Muscle layer of duodenum (tissue), 2 donors: ENCODE measurements at regions not wholly inside any gene's neighbourhood (a gene's known extent, or its start where the extent isn't known, plus 50 kb on each side); places are given as distances from the start of the nearest gene placed in this dataset.

Source experiments
- H3K27ac ChIP-seq: one replicate; pipeline ENCODE4 v1.7.0; 2013; ENCODE audit warnings: mild to moderate bottlenecking, low read length
- H3K27me3 ChIP-seq: one replicate; pipeline ENCODE4 v1.7.0; 2013; ENCODE audit warnings: low read depth, mild to moderate bottlenecking, control low read depth, low read length
- H3K36me3 ChIP-seq, 2 donors: one replicate each; pipeline ENCODE4 v1.7.0; 2013; ENCODE audit warnings: low read length in 2 of 2, control low read depth in 1 of 2, mild to moderate bottlenecking in 1 of 2; ENCODE audit not compliant: insufficient read depth in 2 of 2, control insufficient read depth in 1 of 2
- H3K4me1 ChIP-seq, 2 donors: one replicate each; pipeline ENCODE4 v1.7.0; 2013; ENCODE audit warnings: low read length in 2 of 2, mild to moderate bottlenecking in 2 of 2, control low read depth in 1 of 2, moderate library complexity in 1 of 2; ENCODE audit not compliant: insufficient read depth in 2 of 2, control insufficient read depth in 1 of 2
- H3K4me3 ChIP-seq, 2 donors: one replicate each; pipeline ENCODE4 v1.7.0; 2013; ENCODE audit warnings: low read length in 2 of 2, low read depth in 1 of 2, mild to moderate bottlenecking in 1 of 2
- H3K9me3 ChIP-seq, 2 donors: one replicate each; pipeline ENCODE4 v1.7.0; 2013; ENCODE audit warnings: low read length in 2 of 2, control low read depth in 1 of 2, mild to moderate bottlenecking in 1 of 2; ENCODE audit not compliant: control insufficient read depth in 1 of 2
- donor health status: healthy.

DNA sequence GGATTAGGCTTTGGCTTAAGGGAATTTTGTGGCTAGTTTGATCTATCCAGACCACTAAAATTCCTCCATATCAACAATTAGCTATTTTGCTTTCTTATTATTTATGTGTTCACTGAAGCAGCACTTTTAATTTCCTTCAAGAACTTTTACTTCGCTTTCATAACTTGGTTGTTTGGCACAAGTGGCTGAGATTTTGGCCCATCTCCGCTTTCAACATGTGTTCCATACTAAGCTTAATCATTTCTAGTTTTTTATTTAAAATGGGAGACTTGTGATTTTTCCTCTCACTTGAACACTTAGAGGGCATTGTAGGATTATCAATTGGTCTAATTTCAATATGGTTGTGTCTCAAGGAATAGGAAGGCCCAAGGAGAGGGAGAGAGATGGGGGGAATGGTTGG lies 102.4 kb upstream of the HSF2 start:
- H3K4me1 ChIP-seq = no peaks in the 10 kb centered on the region
- no peak overlapping the region for H3K27ac ChIP-seq
- H3K36me3 ChIP-seq = no peaks in the 10 kb centered on the region
- no peaks in the 10 kb centered on the region for H3K9me3 ChIP-seq
- H3K4me3 ChIP-seq = no peak overlapping the region
- H3K27me3 ChIP-seq = no peaks in the 10 kb centered on the region

DNA sequence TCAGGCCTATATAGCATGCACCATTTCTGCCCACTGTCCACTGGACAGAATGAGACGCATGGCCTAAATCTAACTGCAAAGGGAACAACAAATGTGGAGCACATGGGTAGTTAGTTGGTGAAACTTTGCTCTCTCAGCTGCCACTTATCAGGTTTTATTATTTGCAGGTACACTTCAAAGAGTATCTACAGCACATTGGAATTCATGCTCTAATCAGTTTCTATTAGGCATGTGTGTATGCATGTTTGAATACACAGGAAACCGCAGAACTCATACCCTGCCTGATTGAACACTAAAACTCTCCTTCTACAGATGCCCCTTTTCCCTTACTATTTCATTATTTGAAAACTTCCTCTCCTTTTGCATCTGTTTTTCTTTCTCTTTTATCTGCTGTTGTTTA lies 97.4 kb upstream of the HSF2 start:
- Histone ChIP-seq H3K27me3 (no peaks in the 10 kb centered on the region), H3K9me3 (no peaks in the 10 kb centered on the region), H3K36me3 (no peaks in the 10 kb centered on the region), H3K4me1 (no peaks in the 10 kb centered on the region), H3K4me3 (no peak overlapping the region), H3K27ac (no peak overlapping the region)

DNA sequence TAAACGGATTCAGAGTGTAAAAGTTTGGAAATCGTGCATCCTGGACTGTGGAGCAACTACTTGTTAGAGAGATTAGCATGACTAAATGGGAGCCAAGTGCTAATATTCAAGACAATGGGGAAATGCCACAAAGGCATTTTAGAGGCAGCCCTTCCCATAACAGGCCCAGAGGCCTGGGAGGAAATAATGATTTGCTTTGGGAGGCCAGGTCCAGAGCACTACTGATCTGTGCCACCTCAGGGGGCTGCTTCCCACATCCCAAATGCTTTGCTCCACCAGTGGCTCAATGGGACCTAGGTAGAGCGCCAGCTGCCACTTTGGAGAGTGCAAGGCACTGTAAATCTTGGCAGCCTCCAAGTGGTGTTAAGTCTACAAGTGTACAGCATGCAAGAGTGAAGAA lies 91.9 kb upstream of the HSF2 start:
- Histone ChIP-seq H3K4me3 (no peak overlapping the region), H3K36me3 (no peaks in the 10 kb centered on the region), H3K4me1 (no peaks in the 10 kb centered on the region), H3K27me3 (no peaks in the 10 kb centered on the region), H3K27ac (no peak overlapping the region), H3K9me3 (no peaks in the 10 kb centered on the region)

DNA sequence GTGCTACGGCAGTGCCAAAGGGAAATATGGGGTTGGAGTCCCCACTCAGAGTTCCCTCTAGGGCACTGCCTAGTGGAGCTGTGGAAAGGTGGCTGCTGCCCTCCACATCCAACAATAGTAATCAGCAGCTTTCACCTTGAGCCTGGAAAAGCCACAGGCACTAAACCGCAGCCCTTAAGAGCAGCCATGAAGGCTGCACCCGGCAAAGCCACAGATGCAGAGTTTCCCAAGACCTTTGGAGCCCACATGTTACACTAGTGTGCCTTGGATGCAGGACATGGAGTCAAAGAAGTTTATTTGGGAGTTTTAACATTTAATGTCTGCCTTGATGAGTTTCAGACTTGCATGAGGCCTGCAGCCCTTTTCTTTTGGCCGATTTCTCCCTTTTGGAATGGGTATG lies 91.4 kb upstream of the HSF2 start:
- Histone ChIP-seq H3K27ac (no peak overlapping the region), H3K4me3 (no peak overlapping the region), H3K36me3 (no peaks in the 10 kb centered on the region), H3K4me1 (no peaks in the 10 kb centered on the region), H3K27me3 (no peaks in the 10 kb centered on the region), H3K9me3 (no peaks in the 10 kb centered on the region)

DNA sequence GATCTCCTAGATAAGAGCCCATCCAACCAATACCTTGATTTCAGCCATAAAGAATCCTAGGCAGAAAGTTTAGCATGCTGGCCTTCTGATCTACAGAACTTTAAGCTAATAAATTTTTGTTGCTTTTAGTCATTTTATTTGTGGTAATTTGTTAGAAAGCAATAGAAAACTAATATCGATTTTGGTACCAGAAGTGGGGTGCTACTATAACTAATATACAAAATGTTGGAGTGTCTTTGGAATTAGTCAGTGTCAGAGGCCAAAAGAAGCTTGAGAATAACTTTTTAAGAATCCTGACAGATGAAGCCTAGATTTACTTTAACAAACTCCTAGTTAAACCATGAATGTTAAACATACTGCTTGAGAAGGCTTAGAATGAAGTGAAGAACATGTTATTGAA lies 83.6 kb upstream of the HSF2 start:
- no peak overlapping the region for H3K4me3 ChIP-seq
- no peak overlapping the region for H3K27ac ChIP-seq
- no peaks in the 10 kb centered on the region for H3K27me3 ChIP-seq
- H3K4me1 ChIP-seq = no peaks in the 10 kb centered on the region
- H3K36me3 ChIP-seq = no peaks in the 10 kb centered on the region
- H3K9me3 ChIP-seq = no peaks in the 10 kb centered on the region

DNA sequence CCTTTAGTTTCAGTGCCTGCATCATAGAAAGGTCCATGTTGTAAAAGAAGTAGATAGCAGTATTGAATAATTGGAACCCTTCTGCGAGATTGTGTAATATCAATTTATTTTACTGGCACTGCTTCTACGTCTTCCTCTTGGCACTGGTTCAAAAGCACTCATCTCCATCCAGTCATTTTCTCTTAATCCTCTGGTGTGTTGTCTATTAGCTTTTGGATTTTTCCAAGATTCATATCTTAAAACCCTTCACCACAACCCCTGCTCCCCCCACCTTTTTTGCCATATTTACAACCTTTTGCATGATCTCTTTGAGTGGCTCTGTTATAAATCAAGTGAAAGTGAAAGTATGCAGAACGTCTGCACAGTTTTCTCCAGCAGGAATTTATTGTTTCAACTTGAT lies 76.6 kb upstream of the HSF2 start:
- no peaks in the 10 kb centered on the region for H3K27me3 ChIP-seq
- H3K27ac ChIP-seq = no peak overlapping the region
- no peaks in the 10 kb centered on the region for H3K4me1 ChIP-seq
- no peaks in the 10 kb centered on the region for H3K9me3 ChIP-seq
- peak overlapping the region; percentile 55 to 68 for H3K4me3 ChIP-seq
- no peaks in the 10 kb centered on the region for H3K36me3 ChIP-seq

DNA sequence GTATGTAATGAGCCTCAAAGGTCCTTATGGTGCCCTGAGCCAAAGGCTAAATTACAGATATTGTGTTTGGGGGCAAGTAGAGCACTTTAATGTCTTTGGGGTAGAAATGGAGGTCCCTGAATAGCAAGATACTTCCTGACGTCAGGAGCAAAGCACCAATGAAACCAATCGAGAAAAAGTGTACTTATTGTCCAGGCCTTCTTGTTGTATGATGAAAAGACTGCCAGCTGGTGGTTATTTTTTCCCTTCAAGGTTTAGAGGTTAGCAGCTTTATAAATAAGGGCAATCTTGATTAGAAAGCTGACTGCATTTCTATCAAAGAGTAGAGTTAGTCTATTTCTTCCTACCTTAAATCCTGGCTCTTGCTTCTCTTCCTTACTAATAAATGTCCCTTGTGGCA lies 76.1 kb upstream of the HSF2 start:
- H3K4me1 ChIP-seq = no peaks in the 10 kb centered on the region
- H3K27me3 ChIP-seq = no peaks in the 10 kb centered on the region
- no peak overlapping the region for H3K27ac ChIP-seq
- H3K4me3 ChIP-seq = peak overlapping the region; percentile 55 to 68
- H3K9me3 ChIP-seq = no peaks in the 10 kb centered on the region
- no peaks in the 10 kb centered on the region for H3K36me3 ChIP-seq

DNA sequence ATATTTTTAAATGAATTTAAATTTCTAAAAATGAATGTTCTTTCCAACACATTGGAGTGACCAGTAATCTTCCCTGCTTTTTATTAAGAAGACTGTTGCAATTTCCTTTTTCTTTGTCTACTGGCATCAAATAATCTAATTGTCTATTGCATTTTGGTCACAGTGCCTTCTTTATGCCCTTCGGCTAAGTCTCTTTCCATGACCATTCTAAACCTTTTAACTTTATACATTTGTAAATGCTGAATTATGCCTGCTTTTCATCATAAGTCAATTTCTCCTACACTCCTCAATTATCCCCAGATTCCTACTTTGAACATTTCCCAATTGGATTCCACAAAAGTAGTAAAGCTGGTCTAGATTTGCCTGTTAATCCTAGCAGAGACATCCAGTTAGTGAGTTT lies 69.1 kb upstream of the HSF2 start:
- no peaks in the 10 kb centered on the region for H3K9me3 ChIP-seq
- no peaks in the 10 kb centered on the region for H3K4me1 ChIP-seq
- H3K4me3 ChIP-seq = no peak overlapping the region
- H3K27ac ChIP-seq = no peak overlapping the region
- H3K36me3 ChIP-seq = no peaks in the 10 kb centered on the region
- no peaks in the 10 kb centered on the region for H3K27me3 ChIP-seq

DNA sequence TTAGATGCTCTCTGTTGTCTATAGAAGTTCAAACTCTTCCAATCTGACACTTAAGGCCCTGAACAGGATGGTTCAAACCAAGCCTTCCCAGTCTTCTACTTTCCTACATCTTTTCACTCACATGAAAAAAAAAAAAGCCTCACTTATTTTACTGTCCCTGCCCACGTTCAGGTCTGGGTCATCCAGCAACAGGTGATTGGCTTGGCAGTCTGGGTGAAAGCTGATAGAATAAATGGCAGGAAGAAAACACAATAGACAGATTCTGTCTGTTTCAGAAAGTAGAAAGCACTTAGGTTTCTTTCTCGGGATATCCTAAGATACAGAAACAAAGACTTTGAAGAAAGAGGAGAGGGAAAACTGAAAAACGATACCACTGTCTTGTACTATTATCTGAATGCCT lies 61.8 kb upstream of the HSF2 start:
- Histone ChIP-seq H3K27ac (no peak overlapping the region), H3K36me3 (no peaks in the 10 kb centered on the region), H3K27me3 (no peaks in the 10 kb centered on the region), H3K4me3 (no peak overlapping the region), H3K4me1 (no peaks in the 10 kb centered on the region), H3K9me3 (no peaks in the 10 kb centered on the region)

DNA sequence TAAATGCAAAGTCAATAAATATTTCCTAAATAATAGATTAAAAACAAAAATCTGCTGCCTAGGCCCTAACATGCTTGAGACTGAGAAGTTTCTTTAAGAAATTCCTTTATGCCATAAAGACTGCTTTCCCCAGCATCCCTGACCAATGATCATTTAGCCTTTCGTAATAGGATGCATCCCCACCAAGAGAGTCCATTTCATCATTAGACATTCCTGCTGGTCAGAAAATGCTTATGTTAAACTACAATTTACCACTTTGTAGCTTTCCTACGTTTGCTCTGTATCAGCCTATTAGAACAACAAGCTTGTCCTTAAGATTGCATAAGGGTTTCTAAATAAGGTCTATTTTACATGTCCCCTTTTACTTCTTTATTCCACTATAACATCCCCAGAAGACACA lies 59.8 kb upstream of the HSF2 start:
- H3K27me3 ChIP-seq = no peaks in the 10 kb centered on the region
- H3K36me3 ChIP-seq = no peaks in the 10 kb centered on the region
- no peak overlapping the region for H3K4me3 ChIP-seq
- H3K9me3 ChIP-seq = no peaks in the 10 kb centered on the region
- H3K27ac ChIP-seq = no peak overlapping the region
- no peaks in the 10 kb centered on the region for H3K4me1 ChIP-seq

DNA sequence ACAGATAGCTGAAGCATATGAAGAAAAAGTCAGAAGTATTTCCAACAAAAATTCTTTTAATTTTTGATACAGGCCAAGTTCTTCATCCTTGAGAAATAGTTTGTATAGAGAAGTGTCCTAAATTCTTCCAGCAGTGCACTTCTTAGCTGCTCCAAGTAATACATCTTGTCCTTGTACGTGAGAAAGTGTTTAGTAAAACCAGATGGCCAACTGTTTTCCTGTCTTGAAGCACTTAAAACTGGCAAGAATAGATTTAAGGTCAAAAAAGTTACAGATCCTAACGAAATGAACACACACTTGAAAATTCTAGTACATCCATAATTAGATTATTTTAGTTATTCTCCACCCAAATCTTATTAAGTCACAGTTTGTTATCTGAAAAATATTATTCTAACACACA lies 52.2 kb upstream of the HSF2 start:
- Histone ChIP-seq H3K27me3 (no peaks in the 10 kb centered on the region), H3K9me3 (no peaks in the 10 kb centered on the region), H3K36me3 (no peaks in the 10 kb centered on the region), H3K27ac (no peak overlapping the region), H3K4me1 (no peaks in the 10 kb centered on the region), H3K4me3 (no peak overlapping the region)

DNA sequence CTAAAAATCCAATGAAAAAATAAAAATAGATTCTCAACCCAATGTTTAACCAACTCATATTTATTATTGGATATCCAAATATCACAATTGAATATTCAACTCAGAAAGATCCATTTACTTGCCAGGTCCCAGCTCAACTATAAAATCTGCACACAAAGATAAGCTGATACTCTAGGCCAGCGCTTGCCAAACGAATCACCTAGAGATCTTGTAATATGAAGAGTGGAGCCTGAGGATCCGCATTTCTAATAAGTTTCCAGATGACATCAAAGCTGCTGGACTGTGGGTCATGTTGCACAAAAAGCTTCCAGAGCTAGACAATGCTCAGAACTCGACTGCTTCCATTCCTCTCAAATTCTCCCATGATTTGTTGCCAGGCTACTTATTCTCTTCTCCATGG lies 51.7 kb upstream of the HSF2 start:
- Histone ChIP-seq H3K27me3 (no peaks in the 10 kb centered on the region), H3K27ac (no peak overlapping the region), H3K9me3 (no peaks in the 10 kb centered on the region), H3K4me3 (no peak overlapping the region), H3K36me3 (no peaks in the 10 kb centered on the region), H3K4me1 (no peaks in the 10 kb centered on the region)
